NOMO-1 treated with DMSO at 0.1 percent for 48 hours (cell line): ENCODE measurements at regions not wholly inside any gene's neighbourhood (a gene's known extent, or its start where the extent isn't known, plus 50 kb on each side); places are given as distances from the start of the nearest gene placed in this dataset.
"Not testable (repeated sequence)": the region's sequence is repeated elsewhere in the genome, so short reads cannot be mapped to it uniquely, and the experiment has no call there.

Experiments used
- DNase-seq: peaks from one replicate; lab custom pipeline; 2025; ENCODE audit not compliant: unreplicated experiment; lab: John Stamatoyannopoulos, UW

GRCh38 chr4:42205541-42205940, 53.1 kb upstream of the BEND4 start:
- DNase-seq: no peak

GRCh38 chr4:42216664-42217063, 64.2 kb upstream of the BEND4 start:
- DNase-seq: no peak

- no peak for DNase-seq
Observed at GRCh38 chr4:42225286-42225685, 72.8 kb upstream of the BEND4 start.

GRCh38 chr4:42234817-42235216, 82.4 kb upstream of the BEND4 start:
- no peak for DNase-seq

GRCh38 chr4:42235304-42236021, 83.0 kb upstream of the BEND4 start:
- no peak for DNase-seq

GRCh38 chr4:42237010-42237409, 84.6 kb upstream of the BEND4 start:
- no peak for DNase-seq

GRCh38 chr4:42237451-42237850, 85.0 kb upstream of the BEND4 start:
- DNase-seq: no peak

GRCh38 chr4:42248972-42249371, 96.5 kb upstream of the BEND4 start:
- DNase-seq: no peak

- DNase-seq: no peak
Observed at GRCh38 chr4:42252315-42252714, 99.9 kb upstream of the BEND4 start.

- DNase-seq: not testable (repeated sequence)
Observed at GRCh38 chr4:42257645-42258044, 105.2 kb upstream of the BEND4 start.

- no peak for DNase-seq
Observed at GRCh38 chr4:42262701-42263490, 110.4 kb upstream of the BEND4 start.

- no peak for DNase-seq
Observed at GRCh38 chr4:42265782-42266602, 113.5 kb upstream of the BEND4 start.

GRCh38 chr4:42267724-42268123, 115.3 kb upstream of the BEND4 start:
- DNase-seq: no peak

GRCh38 chr4:42268824-42269223, 116.4 kb upstream of the BEND4 start:
- no peak for DNase-seq

GRCh38 chr4:42271096-42271495, 118.6 kb upstream of the BEND4 start:
- no peak for DNase-seq

GRCh38 chr4:42277291-42277690, 120.0 kb upstream of the SHISA3 start:
- no peak for DNase-seq

- DNase-seq: peak; percentile 51
Observed at GRCh38 chr4:42278709-42279324, 118.5 kb upstream of the SHISA3 start.

- peak; percentile 33 for DNase-seq
Observed at GRCh38 chr4:42280327-42281095, 116.8 kb upstream of the SHISA3 start.

GRCh38 chr4:42281324-42282020, 115.8 kb upstream of the SHISA3 start:
- DNase-seq: no peak
